B cell (primary cell): ENCODE measurements at regions not wholly inside any gene's neighbourhood (a gene's known extent, or its start where the extent isn't known, plus 50 kb on each side); places are given as distances from the start of the nearest gene placed in this dataset.

Experiments used
- ATAC-seq: fragments of 200-7000 bp; cut with Tn5 transposase; one replicate; pipeline ENCODE4 v1.10.0; 2021; ENCODE audit warnings: low read depth, mild to moderate bottlenecking, moderate number of reproducible peaks, moderate library complexity
- CTCF ChIA-PET: fragments of 350-600 bp; sonication (Branson Sonifier 250); formaldehyde crosslinking; loops from one replicate; lab custom pipeline; 2021; ENCODE audit warnings: antibody characterized with exemption, inconsistent platforms; lab: Charles Lee
- POLR2A ChIA-PET: fragments of 350-600 bp; sonication (Branson Sonifier 250); formaldehyde crosslinking; loops from one replicate; lab custom pipeline; 2021; ENCODE audit warnings: antibody characterized with exemption; lab: Charles Lee
- DNase-seq: peaks from one replicate; pipeline ENCODE4 v3.0.0; 2013
- H2AFZ ChIP-seq: 2 replicates; pipeline ENCODE4 v1.6.1; 2012; ENCODE audit warnings: mild to moderate bottlenecking, low read depth, low read length; ENCODE audit not compliant: insufficient read depth, poor library complexity, severe bottlenecking
- H3K27ac ChIP-seq, 2 donors: 1 replicate in 1 of 2; 2 replicates in 1 of 2; pipeline ENCODE4 v1.5.1; 2012 to 2013; ENCODE audit warnings: low read length in 2 of 2, mild to moderate bottlenecking in 2 of 2, moderate library complexity in 1 of 2
- H3K27me3 ChIP-seq, 4 experiments: fragments of 200-600 bp in 1 of 4; sonication (generic) in 1 of 4; replicated peaks in 1 of 4; 1 replicate in 2 of 4; 2 replicates in 2 of 4; pipeline versions ENCODE4 v1.6.1 to v1.7.0; 2013 to 2016; ENCODE audit warnings: low read length in 3 of 4, mild to moderate bottlenecking in 2 of 4, mixed read lengths in 1 of 4, moderate library complexity in 1 of 4; ENCODE audit not compliant: insufficient read depth in 4 of 4, control insufficient read depth in 3 of 4; ENCODE audit errors: control extremely low read depth in 1 of 4
- H3K36me3 ChIP-seq, 2 experiments: replicated peaks in 1 of 2; 1 replicate in 1 of 2; 2 replicates in 1 of 2; pipeline versions ENCODE4 v1.6.1 to v1.7.1; 2013; ENCODE audit warnings: low read length in 1 of 2; ENCODE audit not compliant: insufficient read depth in 2 of 2, control insufficient read depth in 1 of 2; ENCODE audit errors: control extremely low read depth in 1 of 2, extremely low read depth in 1 of 2
- H3K4me1 ChIP-seq, 2 donors: fragments of 200-600 bp in 1 of 2; sonication (generic) in 1 of 2; 1 replicate in 1 of 2; 2 replicates in 1 of 2; pipeline versions ENCODE4 v1.5.1 to v1.6.1; 2013 to 2017; ENCODE audit warnings: low read length in 2 of 2; ENCODE audit not compliant: control insufficient read depth in 2 of 2, insufficient read depth in 2 of 2
- H3K4me2 ChIP-seq: replicated peaks from 2 replicates; pipeline ENCODE3; 2012; ENCODE audit warnings: mild to moderate bottlenecking, low read depth, low read length; ENCODE audit not compliant: poor library complexity, severe bottlenecking
- H3K4me3 ChIP-seq, 5 experiments: fragments of 200-600 bp in 1 of 5; sonication (generic) in 1 of 5; 1 replicate in 3 of 5; 2 replicates in 2 of 5; pipeline versions ENCODE4 v1.5.1 to v1.7.0; 2011 to 2016; ENCODE audit warnings: low read length in 4 of 5, mild to moderate bottlenecking in 4 of 5, low read depth in 2 of 5, control low read depth in 1 of 5, moderate library complexity in 1 of 5; ENCODE audit not compliant: insufficient read depth in 1 of 5; ENCODE audit errors: control extremely low read depth in 1 of 5, extremely low read depth in 1 of 5
- H3K79me2 ChIP-seq: fragments of 200-600 bp; sonication (generic); one replicate; pipeline ENCODE4 v1.6.0; 2016; ENCODE audit warnings: low read length; ENCODE audit not compliant: control insufficient read depth, insufficient read depth
- H3K9ac ChIP-seq: fragments of 200-600 bp; sonication (generic); 2 replicates; pipeline ENCODE4 v1.6.1; 2017; ENCODE audit warnings: mild to moderate bottlenecking, low read length, moderate library complexity
- H3K9me3 ChIP-seq, 3 donors: one replicate each; pipeline versions ENCODE4 v1.6.1 to v1.7.1; 2013; ENCODE audit warnings: low read length in 2 of 3; ENCODE audit not compliant: control insufficient read depth in 2 of 3, insufficient read depth in 1 of 3; ENCODE audit errors: control extremely low read depth in 1 of 3
- H4K20me1 ChIP-seq: 2 replicates; pipeline ENCODE4 v1.6.0; 2012; ENCODE audit warnings: mild to moderate bottlenecking, low read length; ENCODE audit not compliant: insufficient read depth, control insufficient read depth, poor library complexity, severe bottlenecking
- H3K27ac Mint-ChIP-seq: one replicate; pipeline ENCODE4 v1.8.0; 2021; ENCODE audit warnings: mixed read lengths
- H3K27me3 Mint-ChIP-seq: one replicate; pipeline ENCODE4 v1.8.0; 2021; ENCODE audit warnings: mixed read lengths
- H3K4me1 Mint-ChIP-seq: one replicate; pipeline ENCODE4 v1.8.0; 2021; ENCODE audit warnings: mixed read lengths
- H3K4me3 Mint-ChIP-seq: one replicate; pipeline ENCODE4 v1.8.0; 2021; ENCODE audit warnings: mixed read lengths
- H3K9me3 Mint-ChIP-seq: one replicate; pipeline ENCODE4 v1.8.0; 2022; ENCODE audit warnings: mixed read lengths; ENCODE audit not compliant: insufficient read depth
- CTCF ChIP-seq: fragments of 200-600 bp; IDR thresholded peaks from one replicate; pipeline ENCODE4 v1.8.0; 2022; ENCODE audit warnings: antibody characterized with exemption, mild to moderate bottlenecking
- EZH2 ChIP-seq: IDR thresholded peaks from 2 replicates; pipeline ENCODE4 v1.6.1; 2012; ENCODE audit warnings: borderline replicate concordance, low read depth, mild to moderate bottlenecking, moderate library complexity, low read length; ENCODE audit not compliant: insufficient read depth, poor library complexity, severe bottlenecking
- WGBS: methylation state at CpG from one replicate; pipeline ENCODE4 v1.1.5; 2013; ENCODE audit warnings: missing lambda C conversion rate; ENCODE audit not compliant: insufficient coverage; 5-methylcytosine and 5-hydroxymethylcytosine counted together
- intact Hi-C: fragments of 100-400 bp; cut with micrococcal nuclease; formaldehyde crosslinking; loops from one replicate; pipeline ENCODE4 v1.10.0; 2022

- POLR2A ChIA-PET: no interaction called here
- ATAC-seq: no peak
These were observed 461.5 kb downstream of the IRS1 start for GRCh38 chr2:226337941-226338600.

GRCh38 chr2:226336283-226336682 lies 463.3 kb downstream of the IRS1 start:
- no peaks in the 10 kb centered on the region for H4K20me1 ChIP-seq
- no peak overlapping the region for H3K4me2 ChIP-seq
- H3K27me3 Mint-ChIP-seq: peaks cover 9% of the 10 kb centered on the region
- no peak for TF ChIP-seq EZH2
- no peak for TF ChIP-seq CTCF
- H3K27ac Mint-ChIP-seq: no peak overlapping the region
- DNase-seq: no peak
- H2AFZ ChIP-seq: no peak overlapping the region
- no peaks in the 10 kb centered on the region for H3K9me3 Mint-ChIP-seq
- intact Hi-C loops: no loop called here
- H3K9ac ChIP-seq: no peak overlapping the region
- H3K27me3 ChIP-seq: no peaks in the 10 kb centered on the region
- no peak overlapping the region for H3K4me3 Mint-ChIP-seq
- H3K4me1 Mint-ChIP-seq: no peaks in the 10 kb centered on the region
- ChIA-PET POLR2A (no interaction called here), CTCF (no interaction called here)
- no peak overlapping the region for H3K27ac ChIP-seq
- no peaks in the 10 kb centered on the region for H3K9me3 ChIP-seq
- H3K4me1 ChIP-seq: no peaks in the 10 kb centered on the region
- H3K79me2 ChIP-seq: no peaks in the 10 kb centered on the region
- no peaks in the 10 kb centered on the region for H3K36me3 ChIP-seq
- no peak for ATAC-seq
- no CpG with 5 or more reads among the region's 3 CpGs for WGBS
- no peak overlapping the region for H3K4me3 ChIP-seq

More at GRCh38 chr2:226337941-226338600, 461.5 kb downstream of the IRS1 start:
- Histone ChIP-seq H3K4me1 (no peaks in the 10 kb centered on the region), H3K27me3 (no peaks in the 10 kb centered on the region), H3K4me2 (no peak overlapping the region), H4K20me1 (no peaks in the 10 kb centered on the region), H3K36me3 (no peaks in the 10 kb centered on the region), H3K9ac (no peak overlapping the region), H2AFZ (no peak overlapping the region), H3K4me3 (no peak overlapping the region), H3K27ac (no peak overlapping the region), H3K9me3 (no peaks in the 10 kb centered on the region), H3K79me2 (no peaks in the 10 kb centered on the region)
- Mint-ChIP-seq H3K4me3 (no peak overlapping the region), H3K9me3 (no peaks in the 10 kb centered on the region), H3K4me1 (no peaks in the 10 kb centered on the region), H3K27me3 (peaks cover 4% of the 10 kb centered on the region), H3K27ac (no peak overlapping the region)
- intact Hi-C loops: no loop called here
- TF ChIP-seq CTCF (no peak), EZH2 (no peak)
- no CpG with 5 or more reads among the region's 2 CpGs for WGBS
- no peak for DNase-seq
- CTCF ChIA-PET: no interaction called here
